Upper lobe of left lung (tissue), 6 donors: ENCODE measurements at regions not wholly inside any gene's neighbourhood (a gene's known extent, or its start where the extent isn't known, plus 50 kb on each side); places are given as distances from the start of the nearest gene placed in this dataset.

ENCODE experiments used
- ATAC-seq, 2 donors: fragments of 200-7000 bp; cut with Tn5 transposase; one replicate each; pipeline ENCODE4 v1.9.1; 2022; ENCODE audit warnings: mild to moderate bottlenecking in 2 of 2, moderate library complexity in 2 of 2; ENCODE audit not compliant: low FRiP score in 2 of 2
- DNase-seq, 2 donors: peaks; one replicate each; pipeline ENCODE4 v3.0.0-alpha.2; 2019 to 2020
- H3K27ac ChIP-seq, 4 donors: fragments of 200-600 bp; sonication (generic); one replicate each; pipeline ENCODE4 v1.5.1; 2016 to 2019
- H3K27me3 ChIP-seq, 4 donors: fragments of 200-600 bp; sonication (generic); one replicate each; pipeline ENCODE4 v1.5.1; 2017 to 2019
- H3K36me3 ChIP-seq, 4 donors: fragments of 200-600 bp; sonication (generic); one replicate each; pipeline ENCODE4 v1.5.1; 2016 to 2019
- H3K4me1 ChIP-seq, 4 donors: fragments of 200-600 bp; sonication (generic); one replicate each; pipeline ENCODE4 v1.5.1; 2018 to 2019
- H3K4me3 ChIP-seq, 4 donors: fragments of 200-600 bp; sonication (generic); one replicate each; pipeline ENCODE4 v1.5.1; 2017 to 2019; ENCODE audit warnings: mild to moderate bottlenecking in 2 of 4, moderate library complexity in 1 of 4
- H3K9me3 ChIP-seq, 4 donors: fragments of 200-600 bp; sonication (generic); one replicate each; pipeline ENCODE4 v1.5.1; 2018 to 2019
- EP300 ChIP-seq, 4 donors: sonication (generic); formaldehyde crosslinking; IDR thresholded peaks; one replicate each; pipeline ENCODE4 v1.5.1; 2017; ENCODE audit warnings: antibody characterized with exemption in 4 of 4, control low read depth in 2 of 4
- POLR2A ChIP-seq, 4 donors: fragments of 450-650 bp; IDR thresholded peaks; one replicate each; pipeline ENCODE4 v1.5.1; 2016 to 2017; ENCODE audit warnings: antibody characterized with exemption in 4 of 4, mild to moderate bottlenecking in 2 of 4
- POLR2AphosphoS5 ChIP-seq, 2 donors: sonication (generic); formaldehyde crosslinking; IDR thresholded peaks; one replicate each; pipeline ENCODE4 v1.5.1; 2017; ENCODE audit warnings: antibody characterized with exemption in 2 of 2
- WGBS, 2 donors: methylation state at CpG; one replicate each; pipeline ENCODE4 v1.1.5; 2017 to 2018; 5-methylcytosine and 5-hydroxymethylcytosine counted together
- TF ChIP-seq, protein P1 (sequence below), 6 experiments: fragments of 450-650 bp in 4 of 6; fragments of 200-600 bp in 2 of 6; sonication (generic) in 2 of 6; IDR thresholded peaks; one replicate each; pipeline ENCODE4 v1.5.1; 2016 to 2019; ENCODE audit warnings: antibody characterized with exemption in 6 of 6
- donor health status: DM: no; HTN: no; CAD: no; lungs with moderate emphysema.
- donor health status: DM: no; HTN: yes; CAD: no; lungs with severe emphysema.

DNA sequence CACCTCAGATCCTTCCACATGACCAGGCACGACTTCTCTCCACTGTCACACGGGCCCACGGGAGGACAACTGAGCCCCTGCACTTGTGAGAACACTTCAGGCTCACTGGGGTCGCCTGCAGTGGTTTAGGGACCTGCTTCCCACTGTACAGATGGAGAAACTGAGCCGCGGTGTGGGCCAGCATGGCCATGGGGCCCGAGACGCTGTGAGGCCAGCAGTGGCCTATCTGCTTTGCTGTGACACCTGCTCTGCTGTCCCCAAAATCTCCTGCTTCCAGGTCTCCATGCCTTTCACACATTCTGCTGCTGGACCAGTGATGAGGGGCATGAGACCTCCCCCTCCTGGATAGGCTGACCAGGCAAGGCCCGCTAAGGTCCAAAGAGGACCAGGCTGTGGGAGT is 75.8 kb upstream of the PAX2 start:
- DNase-seq = peak in 1 of 2 donors; percentile 58
- TF ChIP-seq POLR2A (IDR thresholded peaks at IDR 0.05) (no peak), POLR2AphosphoS5 (IDR thresholded peaks at IDR 0.05) (no peak), EP300 (IDR thresholded peaks at IDR 0.05) (no peak)
- TF ChIP-seq, protein P1, sequence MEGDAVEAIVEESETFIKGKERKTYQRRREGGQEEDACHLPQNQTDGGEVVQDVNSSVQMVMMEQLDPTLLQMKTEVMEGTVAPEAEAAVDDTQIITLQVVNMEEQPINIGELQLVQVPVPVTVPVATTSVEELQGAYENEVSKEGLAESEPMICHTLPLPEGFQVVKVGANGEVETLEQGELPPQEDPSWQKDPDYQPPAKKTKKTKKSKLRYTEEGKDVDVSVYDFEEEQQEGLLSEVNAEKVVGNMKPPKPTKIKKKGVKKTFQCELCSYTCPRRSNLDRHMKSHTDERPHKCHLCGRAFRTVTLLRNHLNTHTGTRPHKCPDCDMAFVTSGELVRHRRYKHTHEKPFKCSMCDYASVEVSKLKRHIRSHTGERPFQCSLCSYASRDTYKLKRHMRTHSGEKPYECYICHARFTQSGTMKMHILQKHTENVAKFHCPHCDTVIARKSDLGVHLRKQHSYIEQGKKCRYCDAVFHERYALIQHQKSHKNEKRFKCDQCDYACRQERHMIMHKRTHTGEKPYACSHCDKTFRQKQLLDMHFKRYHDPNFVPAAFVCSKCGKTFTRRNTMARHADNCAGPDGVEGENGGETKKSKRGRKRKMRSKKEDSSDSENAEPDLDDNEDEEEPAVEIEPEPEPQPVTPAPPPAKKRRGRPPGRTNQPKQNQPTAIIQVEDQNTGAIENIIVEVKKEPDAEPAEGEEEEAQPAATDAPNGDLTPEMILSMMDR (IDR thresholded peaks at IDR 0.05) = no peak
- H3K27ac ChIP-seq = no peak overlapping the region
- ATAC-seq = peak in 1 of 2 donors; percentile 9
- H3K36me3 ChIP-seq = no peaks in the 10 kb centered on the region
- peaks cover 0 to 8% (median 5%) of the 10 kb centered on the region in 4 donors for H3K4me1 ChIP-seq
- 61% methylated on average over 9 of the region's 9 CpGs; no CpG with 5 or more reads in 1 of the 2 donors for WGBS, 2 donors
- peaks cover 0 to 37% (median 11%) of the 10 kb centered on the region in 4 donors for H3K27me3 ChIP-seq
- H3K9me3 ChIP-seq = no peaks in the 10 kb centered on the region
- no peak overlapping the region for H3K4me3 ChIP-seq

DNA sequence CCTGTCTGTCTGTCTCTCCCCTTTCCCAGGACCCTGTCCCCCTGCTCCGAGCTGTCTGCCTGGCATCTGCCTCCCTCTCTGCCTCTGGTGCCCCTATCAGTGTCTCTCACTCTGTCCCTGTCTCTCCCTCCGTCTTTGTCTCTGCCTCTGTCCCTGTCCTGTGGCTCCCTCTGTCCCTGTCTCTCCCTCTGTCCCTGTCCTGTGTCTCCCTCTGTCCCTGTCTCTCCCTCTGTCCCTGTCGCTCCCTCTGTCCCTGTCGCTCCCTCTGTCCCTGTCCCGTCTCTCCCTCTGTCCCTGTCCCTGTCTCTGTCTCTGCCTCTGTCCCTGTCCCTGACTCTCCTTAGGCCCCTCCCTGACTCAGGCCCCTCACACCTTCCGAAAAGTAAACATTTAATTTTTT is 75.0 kb upstream of the PAX2 start:
- Histone ChIP-seq H3K4me3 (no peak overlapping the region), H3K27ac (no peak overlapping the region), H3K9me3 (no peaks in the 10 kb centered on the region), H3K36me3 (no peaks in the 10 kb centered on the region), H3K4me1 (peaks cover 0 to 8% (median 5%) of the 10 kb centered on the region in 4 donors), H3K27me3 (peaks cover 0 to 37% (median 11%) of the 10 kb centered on the region in 4 donors)
- DNase-seq (no peak), ATAC-seq (no peak)
- TF ChIP-seq, protein P1 (IDR thresholded peaks at IDR 0.05) = no peak
- TF ChIP-seq EP300 (IDR thresholded peaks at IDR 0.05) (no peak), POLR2AphosphoS5 (IDR thresholded peaks at IDR 0.05) (no peak), POLR2A (IDR thresholded peaks at IDR 0.05) (no peak)
- WGBS, 2 donors = 38 to 45% methylated on average over 5 to 6 of the region's 6 CpGs

DNA sequence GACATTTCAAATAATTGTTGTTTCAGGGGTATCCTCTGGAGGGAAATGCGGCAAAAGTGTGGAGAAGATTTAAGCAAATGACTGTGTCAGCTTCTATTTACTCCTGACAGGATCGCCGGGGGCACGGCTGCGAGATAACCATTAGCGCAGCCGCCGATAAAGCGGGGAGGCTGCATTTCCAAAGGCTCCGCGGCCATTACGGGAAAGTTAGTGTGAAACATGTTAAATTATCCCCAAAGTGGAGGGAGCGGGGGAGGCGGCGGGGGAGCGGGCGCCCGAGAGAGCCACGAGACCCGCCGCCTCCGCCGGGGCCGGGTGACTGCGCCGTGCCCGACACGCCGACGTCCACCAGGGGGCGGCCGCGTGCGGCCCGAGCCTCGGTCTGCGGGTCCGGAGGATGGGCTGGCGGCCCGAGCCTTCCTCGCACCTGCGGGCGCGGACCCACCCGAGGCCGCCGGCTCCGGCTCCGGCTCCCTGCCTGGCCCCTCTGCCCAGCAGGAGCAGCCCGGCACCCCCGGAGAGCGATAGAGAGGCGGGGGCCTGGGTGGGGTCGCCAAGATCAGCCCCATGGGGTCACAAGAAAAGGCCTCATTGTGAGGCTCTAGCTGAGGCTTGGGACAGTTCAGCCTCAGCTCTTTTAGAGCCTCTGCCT is 74.4 kb upstream of the PAX2 start:
- peak overlapping the region in 1 of 4 donors; percentile 12 for H3K4me3 ChIP-seq
- WGBS, 2 donors = 2 to 3% methylated on average over 12 to 45 of the region's 54 CpGs

DNA sequence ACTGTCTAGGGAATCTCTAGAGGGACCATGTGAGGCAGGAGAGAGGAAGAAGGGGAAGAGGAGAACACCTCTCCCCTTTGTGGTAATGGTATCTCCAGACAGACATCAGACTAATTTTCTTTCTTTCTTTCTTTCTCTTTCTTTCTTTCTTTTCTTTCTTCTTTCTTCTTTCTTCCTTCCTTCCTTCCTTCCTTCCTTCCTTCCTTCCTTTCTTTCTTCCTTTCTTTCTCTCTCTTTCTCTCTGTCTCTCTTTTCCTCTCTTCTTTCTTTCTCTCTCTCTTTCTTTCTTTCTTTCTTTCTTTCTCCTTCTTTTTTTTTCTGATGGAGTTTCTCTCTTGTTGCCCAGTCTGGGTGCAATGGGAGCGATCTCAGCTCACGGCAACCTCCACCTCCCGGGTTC is 73.2 kb upstream of the PAX2 start:
- ATAC-seq (no peak), DNase-seq (no peak)
- Histone ChIP-seq H3K4me3 (no peak overlapping the region), H3K27ac (no peak overlapping the region), H3K9me3 (no peaks in the 10 kb centered on the region), H3K27me3 (peaks cover 0 to 37% (median 11%) of the 10 kb centered on the region in 4 donors), H3K36me3 (no peaks in the 10 kb centered on the region), H3K4me1 (peaks cover 0 to 8% (median 5%) of the 10 kb centered on the region in 4 donors)
- TF ChIP-seq, protein P1 (IDR thresholded peaks at IDR 0.05) = no peak
- no peak for TF ChIP-seq EP300 (IDR thresholded peaks at IDR 0.05)
- TF ChIP-seq POLR2A (IDR thresholded peaks at IDR 0.05) = no peak
- WGBS, 2 donors = 82 to 97% methylated on average over 3 of the region's 3 CpGs

More for the DNA sequence above, 74.4 kb upstream of the PAX2 start:
- no peak overlapping the region for H3K27ac ChIP-seq
- ATAC-seq (peak in 1 of 2 donors; percentile 82), DNase-seq (peak in 1 of 2 donors; percentile 93)
- peaks cover 0 to 37% (median 11%) of the 10 kb centered on the region in 4 donors for H3K27me3 ChIP-seq
- H3K36me3 ChIP-seq = no peaks in the 10 kb centered on the region
- TF ChIP-seq, protein P1 (IDR thresholded peaks at IDR 0.05) = peak; percentile 59 to 75 (median 72)
- no peak for TF ChIP-seq EP300 (IDR thresholded peaks at IDR 0.05)
- H3K9me3 ChIP-seq = no peaks in the 10 kb centered on the region
- peaks cover 0 to 8% (median 5%) of the 10 kb centered on the region in 4 donors for H3K4me1 ChIP-seq
